ENCODE measurements at regions not wholly inside any gene's neighbourhood (a gene's known extent, or its start where the extent isn't known, plus 50 kb on each side); places are given as distances from the start of the nearest gene placed in this dataset.

GRCh38 chr3:14318646-14319045, 83.8 kb upstream of the SLC6A6 start:
- no peak for FAIRE-seq

GRCh38 chr3:14319654-14320182, 82.7 kb upstream of the SLC6A6 start:
- FAIRE-seq, result no peak

DNA sequence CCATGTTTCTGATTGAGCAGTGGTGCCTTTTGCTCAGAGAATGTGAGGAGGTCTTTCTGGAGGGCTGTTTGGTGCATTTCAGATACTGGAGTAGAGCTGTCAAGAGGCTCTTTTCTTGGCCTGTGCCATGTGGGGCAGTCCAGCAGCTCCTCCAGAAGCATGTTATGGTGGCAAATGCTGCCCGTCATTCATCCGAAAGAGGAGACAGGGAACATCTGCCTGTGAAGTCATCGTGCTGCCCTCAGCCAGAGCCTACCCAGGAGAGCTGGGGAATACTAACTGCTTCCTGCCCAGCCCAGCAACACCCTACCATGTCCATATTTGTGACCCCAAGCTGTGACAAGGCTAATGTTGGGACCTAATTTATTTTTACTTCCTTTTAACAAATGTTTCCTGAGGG, 82.2 kb upstream of the SLC6A6 start:
- no peak for FAIRE-seq

GRCh38 chr3:14322001-14322400, 80.4 kb upstream of the SLC6A6 start:
- no peak for FAIRE-seq

- no peak for FAIRE-seq
Observed at GRCh38 chr3:14322667-14323295, 79.6 kb upstream of the SLC6A6 start.

GRCh38 chr3:14323401-14324223, 78.8 kb upstream of the SLC6A6 start:
- FAIRE-seq, result no peak

DNA sequence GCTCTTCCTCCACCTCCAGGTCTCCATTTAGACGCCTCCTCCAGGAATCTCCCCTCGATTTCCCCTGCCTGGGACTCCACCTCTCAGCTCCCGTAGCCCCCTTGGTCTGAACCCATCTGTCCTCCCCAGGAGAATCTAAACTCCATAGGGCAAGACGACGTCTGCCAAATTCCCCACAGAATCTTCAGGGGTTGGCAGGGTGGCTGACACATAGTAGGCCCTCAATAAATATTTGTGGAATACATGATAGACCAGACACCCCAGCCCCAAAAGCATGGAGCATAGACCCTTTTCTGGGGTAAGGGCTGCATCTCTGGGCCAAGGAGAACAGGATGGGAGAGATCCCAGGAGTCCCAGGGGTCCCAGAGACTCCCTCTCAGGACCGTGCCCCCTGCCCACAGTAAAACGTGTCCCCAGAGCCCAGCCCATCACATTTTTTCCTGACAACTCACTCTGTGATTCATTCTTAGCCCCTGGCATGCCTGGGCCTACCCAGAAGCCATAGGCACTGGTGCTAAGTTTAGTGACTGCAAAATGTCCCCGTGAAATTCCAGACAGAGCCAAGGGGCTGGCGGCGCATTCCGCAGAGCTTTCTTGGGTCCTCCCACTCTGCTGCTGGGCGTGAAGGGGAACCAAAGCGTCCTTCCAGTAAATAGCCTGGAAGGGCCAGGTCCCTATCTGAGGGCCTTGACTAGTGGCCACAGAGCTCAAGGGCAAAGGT, 78.0 kb upstream of the SLC6A6 start:
- FAIRE-seq, result no peak

- no peak for FAIRE-seq
Observed at GRCh38 chr3:14328422-14328821, 74.0 kb upstream of the SLC6A6 start.

DNA sequence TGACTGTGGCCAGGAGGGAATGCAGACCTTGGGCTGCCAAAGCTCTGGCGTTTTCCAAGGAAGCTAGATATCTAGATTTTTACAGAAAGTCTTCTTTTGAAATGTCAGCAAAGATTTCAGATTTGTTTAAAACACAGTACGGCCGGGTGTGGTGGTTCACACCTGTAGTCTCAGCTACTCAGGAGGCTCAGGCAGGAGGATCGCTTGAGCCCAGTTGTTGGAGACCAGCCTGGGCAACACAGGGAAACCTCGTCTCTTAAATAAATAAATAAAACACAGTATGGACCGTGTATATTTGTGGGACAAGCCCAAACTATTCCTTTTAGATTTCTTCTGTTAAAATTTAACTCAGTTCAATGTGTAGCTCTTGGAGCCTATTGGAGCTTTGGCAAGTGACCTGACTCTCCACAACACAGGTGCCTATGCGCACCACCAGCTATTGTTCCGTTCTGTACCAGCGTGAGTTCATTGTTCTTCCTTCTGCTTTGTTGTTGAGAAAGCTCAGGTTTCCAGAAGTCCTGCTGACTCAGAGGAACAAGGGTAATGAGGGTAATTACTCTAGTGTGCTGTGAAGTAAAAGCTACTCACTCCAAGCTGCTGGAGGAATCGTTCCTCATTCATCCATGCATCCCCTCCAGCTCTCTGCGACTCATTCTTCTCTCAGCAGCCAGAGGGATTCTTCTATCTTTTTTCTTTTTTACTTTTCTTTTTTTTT, 73.1 kb upstream of the SLC6A6 start:
- peak; percentile 91 for FAIRE-seq

GRCh38 chr3:14329842-14330241, 72.6 kb upstream of the SLC6A6 start:
- no peak for FAIRE-seq

- FAIRE-seq, result no peak
Observed at GRCh38 chr3:14330508-14330907, 71.9 kb upstream of the SLC6A6 start.

- FAIRE-seq, result no peak
Observed at GRCh38 chr3:14331251-14331650, 71.2 kb upstream of the SLC6A6 start.

DNA sequence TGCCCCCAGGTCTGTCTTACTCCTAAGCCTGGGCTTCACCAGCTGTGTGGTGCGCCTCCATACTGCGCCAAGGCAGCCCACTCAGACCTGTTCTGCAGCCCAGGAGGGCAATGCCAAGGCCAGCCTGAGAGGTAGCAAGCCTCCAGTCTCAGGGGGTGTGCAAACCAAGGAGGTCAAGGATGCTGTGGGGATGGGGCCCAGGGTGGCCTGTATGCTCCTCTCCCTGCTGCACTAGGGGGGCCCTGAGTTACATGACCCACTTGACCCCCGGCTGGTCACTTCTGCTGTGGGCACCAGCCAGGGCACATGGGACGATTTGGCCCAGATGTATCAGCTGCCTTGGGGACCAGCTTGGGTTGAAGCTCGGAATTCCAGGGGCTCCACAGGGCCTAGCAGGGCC, 70.0 kb upstream of the SLC6A6 start:
- FAIRE-seq, result no peak

GRCh38 chr3:14333215-14333614, 69.2 kb upstream of the SLC6A6 start:
- no peak for FAIRE-seq

DNA sequence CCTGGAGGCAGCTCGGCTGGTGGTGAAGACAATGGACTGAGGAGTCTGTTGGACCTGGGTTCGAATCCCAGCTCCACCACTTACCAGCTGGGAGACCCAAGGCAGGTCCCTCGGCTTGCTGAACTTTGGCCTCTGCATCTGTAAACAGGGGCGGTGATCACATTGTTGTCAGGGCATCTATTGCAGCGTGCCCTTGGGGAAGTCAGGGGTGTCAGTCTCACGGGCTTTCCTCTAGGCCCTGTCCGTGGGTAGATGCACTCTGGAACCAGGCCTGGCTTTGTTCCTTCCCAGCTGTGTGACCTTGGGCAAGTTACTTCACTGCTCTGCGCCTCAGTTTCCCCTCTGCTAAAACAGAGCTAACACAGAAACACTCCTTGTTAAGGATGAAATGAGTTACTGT, 68.8 kb upstream of the SLC6A6 start:
- FAIRE-seq, result no peak

- no peak for FAIRE-seq
Observed at GRCh38 chr3:14334136-14334535, 68.3 kb upstream of the SLC6A6 start.

GRCh38 chr3:14334936-14335335, 67.5 kb upstream of the SLC6A6 start:
- no peak for FAIRE-seq

- no peak for FAIRE-seq
Observed at GRCh38 chr3:14335774-14336748, 66.3 kb upstream of the SLC6A6 start.

DNA sequence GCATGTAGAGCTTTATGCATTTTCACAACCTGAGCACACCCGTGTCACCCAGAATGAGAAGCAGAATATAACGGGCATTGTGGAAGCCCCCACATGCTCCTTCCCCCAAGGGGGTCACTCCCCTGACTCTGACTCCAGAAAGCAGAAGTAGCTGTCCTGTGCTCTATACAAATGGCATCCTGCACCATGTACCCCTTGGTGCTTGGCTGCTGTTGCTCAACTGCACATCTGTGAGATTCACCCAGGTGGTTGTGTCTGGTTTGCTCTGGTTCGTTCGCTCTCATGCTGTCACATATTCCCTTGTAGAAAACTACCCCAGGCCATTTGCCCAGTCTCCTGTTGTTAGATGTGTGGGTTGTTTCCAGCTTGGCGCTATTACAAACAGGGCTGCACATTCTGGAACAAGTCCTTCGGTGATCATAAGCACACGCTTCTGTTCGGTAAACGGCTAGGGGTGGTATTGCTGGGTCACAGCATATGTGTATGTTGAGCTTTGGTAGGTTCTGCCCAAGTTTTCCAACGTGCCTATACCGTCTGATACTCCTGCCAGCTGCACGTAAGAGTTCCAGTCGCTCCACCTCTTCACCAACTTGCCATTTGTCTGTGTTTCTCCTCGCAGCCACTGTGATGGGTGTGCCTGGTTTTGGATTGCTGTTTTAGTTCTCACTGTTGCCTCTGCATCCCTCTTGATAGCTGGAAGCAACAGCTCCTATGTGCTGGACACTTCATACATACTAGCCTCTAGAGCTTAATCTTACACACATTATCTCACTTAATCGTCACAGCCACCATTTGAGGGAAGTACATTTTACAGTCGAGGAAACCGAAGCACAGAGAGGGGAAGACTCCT, 65.4 kb upstream of the SLC6A6 start:
- no peak for FAIRE-seq

GRCh38 chr3:14337828-14338227, 64.6 kb upstream of the SLC6A6 start:
- FAIRE-seq, result no peak

GRCh38 chr3:14338242-14338641, 64.2 kb upstream of the SLC6A6 start:
- no peak for FAIRE-seq
